ENCODE measurements at regions not wholly inside any gene's neighbourhood (a gene's known extent, or its start where the extent isn't known, plus 50 kb on each side); places are given as distances from the start of the nearest gene placed in this dataset.

GRCh38 chr13:108500711-108501110 is 128.7 kb upstream of the MYO16 start:
- no peak overlapping the region for H4K8ac ChIP-seq (replicated peaks; ENCODE audit: insufficient read length, low read depth, low read length)
- no peak overlapping the region for H2AFZ ChIP-seq (ENCODE audit: low read length)
- no peak overlapping the region for H3T11ph ChIP-seq (ENCODE audit: low read length)
- Mint-ChIP-seq H3K36me3 (ENCODE audit: insufficient read depth in 1 of 3, low read depth in 3 of 3) (no peaks in the 10 kb centered on the region), H3K27ac (peak overlapping the region in 1 of 3 experiments; percentile 32; a peak in 1 of 7 replicates), H3K9me3 (no peaks in the 10 kb centered on the region), H3K4me3 (no peak overlapping the region), H3K4me1 (peaks cover 9 to 13% of the 10 kb centered on the region in 2 experiments), H3K27me3 (ENCODE audit: low read depth) (peaks cover 45% of the 10 kb centered on the region)
- H3K56ac ChIP-seq (ENCODE audit: insufficient read length, low read depth, low read length), result no peak overlapping the region
- H3K23ac ChIP-seq (ENCODE audit: insufficient read length, low read depth, low read length), result no peak overlapping the region
- no peak overlapping the region for H3K4me2 ChIP-seq (ENCODE audit: insufficient read depth, insufficient read length, low read length)
- no peak overlapping the region for H3K27ac ChIP-seq (ENCODE audit: insufficient read length, low read depth, low read length)
- DNase-seq, result no peak
- H2BK12ac ChIP-seq (ENCODE audit: insufficient read length, low read depth, low read length), result no peak overlapping the region
- no peak overlapping the region for H3K4ac ChIP-seq (ENCODE audit: low read depth, low read length)
- no peak overlapping the region for H4K91ac ChIP-seq (ENCODE audit: insufficient read length, low read depth, low read length)
- no CpG with 5 or more reads among the region's 6 CpGs for WGBS (ENCODE audit: extremely low coverage, insufficient read length, low lambda C conversion rate)
- no peak overlapping the region for H2BK15ac ChIP-seq (ENCODE audit: low read depth, low read length)
- no peak overlapping the region for H3K14ac ChIP-seq (ENCODE audit: insufficient read depth, low read length)
- no peak overlapping the region for H3K18ac ChIP-seq (ENCODE audit: insufficient read length, low read depth, low read length)
- no peaks in the 10 kb centered on the region for H4K20me1 ChIP-seq (ENCODE audit: control insufficient read depth, insufficient read depth, insufficient read length)
- H3K23me2 ChIP-seq (ENCODE audit: insufficient read length, low read depth, low read length, poor library complexity, severe bottlenecking), result peaks cover 12% of the 10 kb centered on the region
- no peaks in the 10 kb centered on the region for H3K4me1 ChIP-seq (ENCODE audit: insufficient read depth, low read length)
- TF ChIP-seq CTCF (conservative IDR thresholded peaks at IDR 0.05), result no peak
- H3K9me3 ChIP-seq (ENCODE audit: control insufficient read depth, low read depth, low read length), result no peaks in the 10 kb centered on the region
- H2BK120ac ChIP-seq (ENCODE audit: low read depth, low read length, poor library complexity, severe bottlenecking), result no peak overlapping the region
- no peak overlapping the region for H4K5ac ChIP-seq (ENCODE audit: insufficient read length, low read depth, low read length)
- no peaks in the 10 kb centered on the region for H3K79me1 ChIP-seq (ENCODE audit: insufficient read depth, low read depth, low read length, poor library complexity, severe bottlenecking)
- H2BK20ac ChIP-seq (ENCODE audit: low read depth, low read length, poor library complexity, severe bottlenecking), result no peak overlapping the region
- peaks cover 15% of the 10 kb centered on the region for H3K27me3 ChIP-seq (ENCODE audit: insufficient read depth, low read length)
- H3K9ac ChIP-seq (ENCODE audit: extremely low read depth, insufficient read length, low read length), result no peak overlapping the region
- H3K79me2 ChIP-seq (ENCODE audit: insufficient read depth, low read length), result no peaks in the 10 kb centered on the region
- no peak overlapping the region for H2BK5ac ChIP-seq (ENCODE audit: insufficient read length, low read length)
- H2AK5ac ChIP-seq (ENCODE audit: insufficient read length, low read length), result no peak overlapping the region
